Fibroblast of skin of scalp (primary cell): ENCODE measurements at regions not wholly inside any gene's neighbourhood (a gene's known extent, or its start where the extent isn't known, plus 50 kb on each side); places are given as distances from the start of the nearest gene placed in this dataset.

Experiments used
- DNase-seq: peaks from one replicate; pipeline ENCODE4 v3.0.0-alpha.2; 2013

DNA sequence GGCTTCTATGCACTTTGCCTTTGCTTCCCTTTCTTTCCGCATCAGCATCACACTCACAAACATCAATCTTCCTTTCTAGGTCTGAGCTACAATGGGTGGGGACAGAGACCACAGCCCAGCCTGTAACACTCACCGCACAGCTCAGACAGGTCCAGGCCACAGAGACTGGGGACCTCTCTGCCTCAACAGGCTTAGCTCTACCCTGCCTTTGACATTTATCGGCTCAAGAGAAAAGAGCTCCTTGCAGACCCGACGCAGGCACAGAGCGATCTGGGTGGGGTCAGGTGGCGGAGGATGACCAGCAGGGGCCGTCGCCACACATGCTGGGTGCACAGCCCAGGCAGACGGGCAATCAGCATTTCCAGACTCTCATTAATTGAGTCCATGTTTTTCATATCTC, 837.3 kb downstream of the TBC1D22A start:
- no peak for DNase-seq

DNA sequence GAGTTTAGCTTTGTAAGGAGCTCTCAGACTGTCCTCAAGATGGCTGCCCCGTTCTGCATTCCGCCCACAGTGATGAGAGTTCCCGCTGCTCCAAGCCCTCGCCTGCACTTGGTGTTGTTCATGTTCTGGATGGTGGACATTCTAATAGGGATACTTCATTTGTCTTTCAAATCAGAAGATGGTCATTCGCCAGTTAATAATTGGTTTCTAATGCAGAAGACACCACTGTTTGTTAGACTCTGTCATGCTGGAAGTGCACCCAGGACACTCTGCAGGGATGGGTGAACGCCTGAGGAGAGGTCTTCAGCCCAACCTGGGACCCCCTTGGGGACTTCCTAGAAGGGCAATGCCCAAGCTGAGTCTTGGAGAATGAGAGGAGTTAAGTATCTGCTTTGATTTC, 836.4 kb downstream of the TBC1D22A start:
- DNase-seq = no peak

DNA sequence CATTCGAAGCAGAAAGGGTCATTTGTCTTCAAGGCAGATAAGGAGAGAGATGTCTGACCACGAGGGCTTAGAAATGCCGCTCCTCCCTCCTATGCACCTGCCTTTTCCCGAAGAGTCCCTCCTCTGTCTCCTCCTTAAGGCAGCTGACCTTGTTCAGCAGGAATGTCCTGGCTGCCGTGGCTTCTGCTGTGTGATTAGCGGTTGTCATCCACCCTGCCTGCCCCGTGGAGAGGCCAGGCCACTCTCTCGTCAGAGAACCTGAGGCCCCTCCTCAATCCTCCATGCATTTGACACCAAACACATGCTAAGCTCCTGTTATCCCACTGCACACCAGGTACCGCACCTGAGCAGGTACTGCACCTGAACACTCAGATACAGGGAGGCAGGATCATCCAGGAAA, 834.6 kb downstream of the TBC1D22A start:
- no peak for DNase-seq

DNA sequence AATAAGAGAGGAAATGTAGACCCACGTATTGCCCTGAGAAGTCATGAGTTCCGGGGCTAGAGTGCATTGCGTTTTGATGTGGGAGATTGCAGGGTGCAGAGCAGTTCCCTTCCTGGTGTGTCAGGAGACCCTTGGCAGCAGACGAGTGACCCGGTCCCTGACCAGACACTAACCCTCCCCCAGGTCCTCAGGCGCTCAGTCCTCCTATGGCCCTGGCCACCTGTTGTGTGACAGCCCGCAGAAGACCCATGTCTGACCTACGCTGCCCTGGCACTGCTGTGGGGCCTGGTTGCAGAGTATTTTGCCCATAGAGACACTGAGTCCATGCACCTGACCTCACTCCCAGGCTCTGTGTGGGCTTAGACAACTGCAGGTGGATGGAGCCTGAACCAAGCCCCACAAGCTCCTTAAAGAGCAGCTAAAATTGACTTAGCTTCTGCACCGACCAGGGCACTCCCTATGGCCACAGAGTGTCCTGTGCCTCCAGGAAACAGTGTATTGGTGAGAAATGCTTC, 833.8 kb downstream of the TBC1D22A start:
- no peak for DNase-seq

DNA sequence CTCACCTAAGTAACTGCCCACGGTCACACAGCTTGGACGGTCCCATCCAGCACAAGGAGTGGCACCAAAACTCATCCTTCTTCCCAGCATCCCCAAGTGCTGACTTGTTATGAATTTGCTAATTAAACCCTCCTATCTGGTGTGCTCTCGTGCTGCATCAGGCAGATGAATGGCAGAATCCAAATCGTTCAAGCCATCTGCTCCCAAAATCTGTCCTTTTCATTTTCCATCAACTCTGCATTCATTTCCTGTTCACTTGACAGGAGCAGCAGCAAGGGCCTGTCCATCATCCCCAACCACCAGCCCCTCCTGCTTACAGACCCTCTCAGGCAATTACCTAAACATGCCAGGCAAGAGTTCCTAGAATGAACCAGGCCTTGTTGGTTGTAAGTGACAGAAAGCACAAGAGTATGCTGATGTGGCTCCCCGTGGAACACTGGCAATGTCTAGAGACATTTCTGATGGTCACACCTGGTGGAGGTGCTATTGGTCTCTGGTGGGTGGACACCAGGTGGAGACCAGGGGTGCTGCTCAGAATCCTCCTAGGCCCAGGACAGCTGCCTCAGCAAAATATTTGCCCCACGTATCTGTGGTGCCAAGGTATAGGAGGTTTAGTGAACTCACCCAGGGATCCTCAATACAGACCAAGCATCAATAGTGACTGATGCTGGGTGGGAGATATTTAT, 832.5 kb downstream of the TBC1D22A start:
- no peak for DNase-seq

DNA sequence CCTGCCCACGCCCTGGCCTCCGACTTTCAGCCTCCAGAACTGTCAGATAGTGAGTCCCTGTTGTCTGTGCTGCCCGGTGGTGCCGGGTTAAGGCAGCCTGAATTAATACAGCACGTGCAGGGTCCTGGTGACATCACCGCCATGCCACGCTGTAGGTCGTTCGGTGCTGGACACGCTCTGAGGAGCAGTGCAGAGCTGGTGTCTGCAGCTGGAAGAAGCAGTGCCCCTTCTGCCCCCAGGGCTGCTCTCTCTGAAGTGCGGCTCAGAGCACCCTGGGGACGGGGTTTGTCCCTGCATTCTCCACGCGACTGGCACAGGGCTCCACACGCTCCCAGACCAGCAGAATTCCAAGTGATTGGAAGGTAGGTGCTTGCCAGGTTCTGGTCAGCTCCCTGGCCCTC, 831.5 kb downstream of the TBC1D22A start:
- DNase-seq = no peak

DNA sequence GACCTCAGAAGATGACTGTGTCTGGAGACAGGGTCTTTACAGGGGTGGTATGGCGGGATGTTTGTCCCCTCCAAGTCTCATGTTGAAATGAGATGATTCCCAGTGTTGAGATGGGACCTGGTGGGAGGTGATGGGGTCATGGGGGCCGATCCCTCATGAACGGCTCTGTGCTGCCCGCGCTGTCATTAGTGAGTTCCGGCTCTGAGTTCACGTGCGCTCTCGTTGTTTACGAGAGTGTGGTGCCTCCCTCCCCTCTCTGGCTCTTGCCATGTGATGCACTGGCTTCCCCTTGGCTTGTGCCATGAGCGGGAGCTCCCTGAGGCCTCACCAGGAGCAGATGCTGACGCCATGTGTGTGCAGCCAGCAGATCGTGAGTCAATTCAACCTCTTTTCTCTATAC, 830.8 kb downstream of the TBC1D22A start:
- DNase-seq = no peak

DNA sequence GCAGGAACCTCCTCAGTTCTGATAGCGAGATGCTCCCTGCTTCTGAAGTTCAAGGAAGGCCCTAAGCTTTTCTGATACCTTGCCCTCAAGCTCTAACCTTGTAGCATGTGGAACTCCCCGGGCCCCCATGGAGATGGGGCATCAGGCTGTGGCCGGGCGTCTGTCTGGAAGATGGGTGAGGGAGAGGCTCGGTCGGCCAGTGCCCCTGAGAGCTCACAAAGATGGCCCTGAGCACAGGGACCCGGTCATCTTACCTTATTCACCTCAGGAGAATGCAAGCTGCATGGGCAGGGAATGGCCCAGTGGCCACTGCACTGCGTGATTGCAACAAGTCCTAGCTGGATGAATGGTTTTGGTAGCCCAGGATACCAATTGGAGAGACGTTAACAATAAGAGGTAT, 830.3 kb downstream of the TBC1D22A start:
- DNase-seq = no peak

DNA sequence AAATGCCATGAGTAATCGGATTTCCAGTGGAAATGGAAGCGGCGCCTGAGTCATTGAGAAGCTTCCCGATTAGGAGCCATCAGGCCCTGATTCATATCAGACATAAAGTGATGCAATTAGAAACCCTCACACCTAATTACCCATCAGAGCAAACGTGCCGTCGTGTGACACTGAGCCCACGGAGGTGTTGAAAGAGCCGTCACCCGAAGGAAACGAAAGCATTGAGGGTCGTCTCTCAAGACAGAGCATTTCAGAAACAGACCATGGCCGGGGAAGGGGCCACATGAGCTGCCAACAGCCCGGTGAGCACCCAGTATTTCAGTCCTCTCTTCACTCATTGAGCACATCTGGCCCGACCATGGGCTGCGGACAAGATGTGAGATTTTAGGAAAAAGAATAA, 829.3 kb downstream of the TBC1D22A start:
- no peak for DNase-seq

DNA sequence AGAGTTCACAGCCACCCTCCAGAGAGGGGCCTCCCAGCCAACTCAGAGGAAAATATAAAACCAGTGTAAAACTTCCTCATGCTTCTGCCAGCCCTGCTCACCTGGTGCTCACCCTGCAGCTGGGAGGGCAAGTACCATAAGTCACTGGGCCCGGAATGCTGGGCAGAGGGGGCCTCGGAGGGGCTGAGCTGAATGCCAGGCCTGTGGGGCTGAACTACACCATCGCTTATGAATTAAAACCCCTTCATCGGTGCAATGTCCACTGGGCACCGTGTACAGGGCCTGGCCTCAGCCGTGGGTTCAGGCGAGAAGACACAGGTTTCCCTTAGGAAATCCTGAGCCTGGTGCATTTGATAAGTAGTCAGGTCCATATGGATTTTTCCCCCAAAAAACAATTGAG, 828.6 kb downstream of the TBC1D22A start:
- DNase-seq = no peak

DNA sequence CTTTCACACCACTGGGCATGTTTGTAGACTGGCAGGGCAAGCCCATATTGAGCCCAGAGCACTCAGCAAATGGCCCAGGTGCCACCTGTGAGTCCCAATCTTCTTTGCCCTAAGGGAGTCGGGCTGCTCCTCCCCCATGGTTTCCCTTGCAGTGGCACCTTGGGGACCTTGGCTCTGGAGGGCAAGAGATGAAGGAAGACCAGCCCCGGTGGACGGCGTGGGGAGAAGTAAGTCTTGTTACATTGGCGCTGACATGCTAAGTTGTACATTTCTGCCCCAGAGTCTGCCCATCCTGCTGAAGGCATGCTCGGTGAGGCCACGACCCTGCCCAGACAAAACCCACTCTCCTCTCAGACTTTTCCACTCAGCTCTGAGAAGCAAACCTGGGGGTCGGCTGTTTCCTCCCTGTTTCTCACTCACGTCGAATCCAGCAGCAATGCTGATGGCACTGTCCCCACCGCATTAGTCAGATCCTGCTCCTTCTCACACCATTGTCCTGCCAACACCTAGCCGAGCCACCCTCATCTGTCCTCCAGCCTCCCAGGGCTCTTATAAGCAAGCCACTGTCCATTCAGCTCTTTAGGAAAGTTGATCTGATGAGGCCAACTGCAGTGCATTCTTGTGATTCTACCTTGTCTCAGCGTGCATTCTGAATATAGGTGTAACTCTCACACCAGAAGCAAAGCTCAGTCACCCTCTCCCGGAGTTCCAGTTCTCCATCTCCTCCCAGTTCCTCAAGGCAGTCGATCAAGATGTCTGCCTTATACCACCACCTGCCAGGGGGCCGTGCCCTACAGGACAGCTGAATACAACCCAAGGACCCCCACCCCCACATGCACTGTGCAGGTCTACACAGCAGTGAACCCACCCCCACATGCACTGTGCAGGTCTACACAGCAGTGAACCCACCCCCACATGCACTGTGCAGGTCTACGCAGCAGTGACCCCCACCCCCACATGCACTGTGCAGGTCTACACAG, 827.1 kb downstream of the TBC1D22A start:
- DNase-seq = no peak

DNA sequence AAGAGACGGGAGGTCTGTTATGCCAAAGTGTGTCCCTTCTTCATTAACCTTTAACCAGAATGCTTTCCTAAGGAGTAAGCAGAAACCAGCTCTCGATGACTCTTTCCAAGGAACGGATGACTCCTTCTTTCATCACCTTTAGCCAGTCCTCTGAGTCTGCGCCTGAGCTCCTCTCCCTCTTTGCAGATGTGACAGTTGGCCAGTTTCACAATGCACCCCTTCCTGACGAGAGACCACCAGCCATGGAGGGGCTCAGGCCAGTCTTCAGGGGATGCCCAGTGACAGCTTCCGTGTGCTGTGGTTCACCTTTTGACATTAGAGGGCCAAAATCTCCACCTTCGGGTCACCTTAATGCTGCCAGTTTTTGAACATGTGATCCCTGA, 826.1 kb downstream of the TBC1D22A start:
- no peak for DNase-seq

DNA sequence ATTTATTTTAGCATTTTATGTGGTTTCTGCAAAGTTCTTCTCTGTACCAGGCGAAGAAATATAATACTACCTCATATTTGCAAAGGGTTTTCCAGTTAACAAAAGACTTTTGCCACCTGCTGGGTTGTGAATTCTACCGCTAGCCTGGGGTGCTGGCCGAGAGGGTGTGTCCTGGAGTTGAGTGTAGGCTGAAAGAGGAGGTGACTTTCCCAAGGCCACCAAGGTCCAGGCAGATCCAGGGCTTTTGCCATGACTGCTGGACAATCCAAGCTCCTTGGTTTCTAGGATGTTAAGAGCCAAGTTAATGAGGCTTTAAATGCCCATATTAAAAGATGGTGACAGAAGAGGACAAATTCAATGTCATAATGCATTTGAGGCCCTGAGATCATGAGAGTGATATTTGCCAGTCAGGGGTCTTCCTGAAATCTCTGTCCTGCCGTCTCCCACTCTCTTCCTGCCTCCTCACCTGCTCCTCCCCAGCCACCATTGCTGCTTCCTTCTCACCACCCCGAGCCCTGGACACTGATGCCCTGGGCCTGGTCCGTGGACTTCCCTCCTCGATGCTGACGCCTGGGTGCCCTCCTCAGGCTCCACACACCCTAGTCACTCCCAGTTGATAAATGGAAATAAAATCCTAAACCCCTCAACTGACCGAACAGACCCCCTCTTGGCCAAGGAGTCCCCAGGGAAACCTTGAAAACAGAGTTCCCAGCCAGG, 825.6 kb downstream of the TBC1D22A start:
- no peak for DNase-seq

DNA sequence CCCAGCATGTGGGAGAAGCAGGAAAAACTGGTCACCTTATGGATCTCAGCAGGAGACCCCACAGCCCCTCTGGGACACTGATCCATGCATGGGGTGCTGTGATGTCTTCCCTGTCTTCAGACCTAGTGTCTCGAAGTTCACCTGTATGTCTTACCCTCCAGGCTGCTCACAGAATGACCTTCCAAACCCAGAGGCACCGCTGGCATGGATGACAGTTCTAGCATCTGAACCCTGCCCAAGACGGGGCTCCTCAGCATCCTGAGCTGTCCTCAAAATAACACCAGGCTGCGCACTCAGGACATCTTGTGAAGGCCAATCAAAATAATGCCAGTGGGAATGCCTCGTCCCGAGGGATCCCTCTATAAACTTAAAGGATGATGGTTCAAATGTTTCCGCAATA, 824.9 kb downstream of the TBC1D22A start:
- no peak for DNase-seq

DNA sequence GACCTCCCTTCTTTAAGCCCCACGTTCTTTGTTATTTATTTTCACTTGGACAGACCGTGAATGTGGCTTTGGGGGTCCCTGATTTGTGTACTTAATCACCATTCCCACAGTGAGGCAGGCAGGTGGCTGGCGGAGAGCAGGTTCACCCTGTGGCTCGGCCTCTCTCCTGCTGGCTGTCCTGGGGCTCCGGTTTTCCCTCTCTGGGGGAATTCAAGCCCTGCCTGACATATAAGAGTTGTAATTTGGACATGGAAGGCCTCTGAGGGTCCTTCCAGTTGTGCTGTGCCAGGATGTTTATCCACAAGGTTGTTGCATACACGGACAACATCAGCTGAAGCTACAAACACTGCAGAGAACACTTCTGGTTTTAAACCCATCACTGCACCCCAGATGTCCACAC, 824.5 kb downstream of the TBC1D22A start:
- no peak for DNase-seq

DNA sequence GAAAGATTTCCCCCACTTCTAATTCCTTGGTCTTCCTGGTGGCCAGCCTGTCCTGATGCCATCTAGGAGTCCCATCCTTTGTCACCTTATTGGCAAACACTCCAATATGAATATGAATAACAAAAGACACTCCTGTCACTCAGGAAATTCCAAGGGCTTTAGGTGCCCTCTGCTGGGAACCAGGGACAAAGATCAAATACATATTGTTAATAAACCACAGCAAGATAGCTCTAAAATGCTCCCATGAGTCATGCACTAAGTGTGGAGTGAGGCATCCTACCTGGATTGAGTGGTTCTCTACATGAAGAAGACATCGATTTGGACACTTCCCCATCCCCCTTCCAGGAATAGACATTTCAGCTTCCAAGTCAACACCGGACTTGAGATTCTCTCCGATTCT, 823.6 kb downstream of the TBC1D22A start:
- DNase-seq = no peak

DNA sequence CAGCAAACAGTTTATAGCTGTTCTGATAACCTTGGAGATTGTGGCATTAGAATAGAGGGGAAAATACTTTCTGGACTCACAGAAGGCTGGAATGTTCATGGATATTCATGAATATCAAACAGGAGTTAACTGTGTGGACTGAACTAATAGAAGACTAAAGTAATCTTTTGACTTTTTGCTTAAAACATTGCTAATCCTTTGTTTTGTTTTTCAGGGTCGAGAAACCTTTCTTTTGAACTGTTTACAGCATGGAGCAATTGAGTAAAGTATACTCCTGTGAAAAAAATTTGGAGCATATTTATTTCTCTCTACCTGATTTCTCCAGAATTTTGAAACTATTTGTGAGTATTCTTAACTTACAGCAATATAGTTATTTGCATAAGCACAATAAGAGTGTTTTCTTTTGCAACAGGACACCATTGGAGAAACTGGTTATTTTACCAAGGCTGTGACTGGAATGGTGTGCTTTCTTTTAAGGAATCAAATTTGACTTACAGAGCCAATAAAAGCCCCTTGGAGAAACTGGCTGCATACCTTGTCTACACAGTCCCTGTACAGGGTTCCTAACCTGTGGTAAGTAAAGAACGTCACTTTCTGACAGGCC, 821.6 kb downstream of the TBC1D22A start:
- DNase-seq = no peak

DNA sequence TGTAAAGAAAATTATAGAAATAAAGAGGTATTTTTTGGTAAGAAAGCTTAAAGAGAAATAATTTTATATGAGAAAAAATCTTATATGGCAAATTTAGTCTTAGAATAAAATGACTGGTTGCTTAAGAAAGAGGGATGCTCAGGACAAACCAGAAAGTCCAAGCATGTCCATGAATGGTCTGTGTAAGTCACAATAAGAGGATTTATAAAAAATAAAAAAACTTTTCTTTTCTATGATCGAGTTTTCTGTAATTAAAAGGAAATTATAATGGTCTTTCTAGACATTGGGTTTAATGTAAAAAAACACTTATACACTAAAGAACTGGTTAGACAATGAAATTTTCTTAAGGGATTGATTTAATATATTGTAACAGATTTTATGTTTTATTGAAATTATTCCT, 819.6 kb downstream of the TBC1D22A start:
- no peak for DNase-seq

DNA sequence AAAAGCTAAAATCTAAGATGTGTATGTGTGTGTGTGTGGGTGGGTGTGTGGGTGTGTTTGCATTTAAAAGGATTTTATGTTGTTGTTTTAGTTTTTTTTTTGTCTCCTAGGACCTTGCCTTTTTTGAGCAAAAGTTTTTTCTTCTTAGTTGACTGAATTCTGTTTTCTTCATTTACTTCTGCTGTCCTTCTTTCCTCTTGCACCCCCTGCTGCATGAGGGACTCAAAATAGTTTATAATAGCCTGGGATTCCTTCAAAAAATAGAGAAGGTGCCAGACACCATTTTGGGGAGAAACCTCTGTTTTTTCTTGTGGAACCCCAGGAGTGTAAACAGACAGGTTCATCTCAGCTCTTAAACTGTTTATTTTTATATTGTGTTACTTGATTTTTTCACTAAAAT, 817.7 kb downstream of the TBC1D22A start:
- DNase-seq = no peak

DNA sequence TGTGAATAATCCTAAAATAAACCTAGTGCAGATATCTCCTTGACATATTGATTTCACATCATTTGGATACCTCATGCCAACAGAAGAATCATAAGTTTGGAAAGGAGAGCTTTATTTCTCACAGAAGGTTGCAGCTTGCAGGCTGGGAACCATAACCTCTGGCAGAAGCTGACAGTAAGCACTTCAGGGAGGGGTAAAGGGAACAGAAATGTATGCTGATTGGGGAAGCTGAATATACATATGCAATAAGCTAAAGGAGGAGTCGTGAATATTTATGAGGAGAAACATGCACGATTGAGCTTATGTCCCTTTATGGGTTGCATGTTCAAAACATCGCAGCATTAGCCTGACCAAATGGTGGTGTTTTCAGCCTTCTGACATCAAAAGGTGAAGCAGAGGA, 814.5 kb downstream of the TBC1D22A start:
- DNase-seq = no peak

DNA sequence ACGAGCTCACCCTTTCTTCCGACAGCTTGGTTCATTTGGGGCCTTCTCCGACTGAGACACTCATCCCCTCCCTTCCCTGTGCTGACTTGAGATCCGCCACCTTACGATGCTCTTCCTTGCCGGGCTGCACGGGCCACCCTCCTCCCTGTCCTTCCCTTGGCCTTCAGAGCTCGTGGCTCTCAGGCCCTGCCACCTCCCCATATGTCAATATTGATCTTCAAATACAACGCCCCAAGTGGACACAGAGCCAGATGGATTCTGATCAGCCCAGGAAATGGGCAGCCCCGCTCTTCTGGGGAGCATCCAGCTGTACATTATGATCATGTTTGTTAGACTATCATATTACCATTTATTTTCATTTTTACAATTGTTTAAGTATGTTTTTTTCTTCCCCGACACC, 812.8 kb downstream of the TBC1D22A start:
- no peak for DNase-seq

DNA sequence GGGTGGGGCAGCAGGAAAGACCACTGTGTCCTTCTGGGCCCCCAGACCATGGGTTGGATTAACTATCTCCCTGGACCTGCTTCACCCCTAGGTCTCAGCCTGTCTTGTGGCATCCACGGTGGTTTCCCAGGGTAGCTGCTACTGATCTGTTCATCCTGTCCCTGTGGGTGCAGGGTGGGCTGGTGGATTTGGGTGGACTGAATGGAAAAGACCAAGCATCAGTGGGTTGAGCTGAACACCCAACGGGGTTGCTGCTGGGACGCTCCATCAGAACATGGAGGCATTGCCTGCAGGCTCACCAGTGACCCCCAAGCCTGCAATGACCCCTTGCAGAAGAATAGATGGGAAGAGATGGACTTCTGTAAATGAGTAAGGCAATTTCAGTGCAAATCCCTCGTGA, 812.1 kb downstream of the TBC1D22A start:
- DNase-seq = no peak

DNA sequence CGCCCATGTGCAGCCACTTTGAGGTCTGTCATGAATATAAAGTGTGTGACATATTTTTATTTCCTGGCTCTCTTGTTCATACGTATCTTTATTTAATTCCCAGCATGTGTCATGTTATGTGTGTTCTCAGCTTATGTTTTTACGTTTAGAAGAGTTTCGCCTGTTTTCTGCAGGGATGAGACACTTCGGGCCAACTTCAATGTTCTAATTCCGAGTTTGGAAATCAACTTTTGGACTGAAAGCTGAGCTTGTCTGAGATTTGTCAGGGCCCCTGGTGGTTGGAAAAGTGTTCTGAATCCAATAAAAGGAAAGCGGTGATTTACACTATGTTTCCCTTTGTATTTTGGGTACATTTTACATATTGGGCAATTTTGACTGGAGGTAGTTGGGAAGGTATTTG, 810.7 kb downstream of the TBC1D22A start:
- no peak for DNase-seq
